Activated T-helper 2 cell treated with anti-CD3 and anti-CD28 coated beads, Interferon-gamma antibody, Interleukin-2, Interleukin-4, amounts not matched to agents 10 μg/mL and 5 μg/mL and 100 μg/mL, durations not matched to agents 14 hours and 24 hours and 36 hours (primary cell): ENCODE measurements at regions not wholly inside any gene's neighbourhood (a gene's known extent, or its start where the extent isn't known, plus 50 kb on each side); places are given as distances from the start of the nearest gene placed in this dataset.

Source experiments
- DNase-seq: peaks from one replicate; pipeline ENCODE4 v3.0.0; 2021; ENCODE audit warnings: low spot score
- H3K27ac Mint-ChIP-seq: one replicate; pipeline ENCODE4 v1.8.0; 2021; ENCODE audit warnings: mixed read lengths
- H3K27me3 Mint-ChIP-seq: one replicate; pipeline ENCODE4 v1.8.0; 2021; ENCODE audit warnings: low read depth, mixed read lengths
- H3K36me3 Mint-ChIP-seq: one replicate; pipeline ENCODE4 v1.8.0; 2021; ENCODE audit warnings: low read depth, mixed read lengths
- H3K4me1 Mint-ChIP-seq: one replicate; pipeline ENCODE4 v1.8.0; 2021; ENCODE audit warnings: low read depth, mixed read lengths
- H3K4me3 Mint-ChIP-seq: one replicate; pipeline ENCODE4 v1.8.0; 2021; ENCODE audit warnings: low read depth, mild to moderate bottlenecking, moderate library complexity, mixed read lengths
- H3K9me3 Mint-ChIP-seq: one replicate; pipeline ENCODE4 v1.8.0; 2021; ENCODE audit warnings: mixed read lengths
- intact Hi-C: fragments of 100-400 bp; cut with micrococcal nuclease; formaldehyde crosslinking; loops from one replicate; pipeline ENCODE4 v1.15.1; 2023

GRCh38 chr11:97361812-97362378 lies 972.1 kb downstream of the JRKL start:
- Mint-ChIP-seq H3K4me3 (no peak overlapping the region), H3K27ac (no peak overlapping the region)

DNA sequence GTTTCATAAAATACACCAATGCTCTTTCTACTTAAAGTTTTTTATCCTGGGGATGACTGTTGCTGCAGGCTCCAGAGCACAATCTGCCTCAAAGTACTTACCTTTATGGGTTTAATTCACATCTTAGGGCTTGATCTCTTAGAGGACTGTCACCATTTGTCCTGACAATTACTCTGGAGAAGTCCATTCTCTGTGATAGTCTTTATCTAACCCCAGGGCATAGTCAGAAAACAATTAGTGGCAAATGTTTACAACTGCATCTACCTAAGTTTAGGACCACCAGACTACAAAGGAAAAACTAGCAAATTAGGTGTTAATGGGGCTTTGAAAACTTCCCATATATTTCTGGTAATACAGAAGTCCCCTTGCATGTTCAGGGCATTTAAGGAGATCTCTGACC lies 973.5 kb downstream of the JRKL start:
- Mint-ChIP-seq H3K4me3 (no peak overlapping the region), H3K27ac (no peak overlapping the region), H3K4me1 (no peaks in the 10 kb centered on the region), H3K27me3 (no peaks in the 10 kb centered on the region), H3K9me3 (peaks cover 20% of the 10 kb centered on the region), H3K36me3 (no peaks in the 10 kb centered on the region)
- intact Hi-C loops = no loop called here
- no peak for DNase-seq

More at GRCh38 chr11:97361812-97362378, 972.1 kb downstream of the JRKL start:
- peaks cover 15% of the 10 kb centered on the region for H3K9me3 Mint-ChIP-seq
- no peaks in the 10 kb centered on the region for H3K27me3 Mint-ChIP-seq
- no peaks in the 10 kb centered on the region for H3K4me1 Mint-ChIP-seq
- intact Hi-C loops = no loop called here
- no peak for DNase-seq
- H3K36me3 Mint-ChIP-seq = no peaks in the 10 kb centered on the region

GRCh38 chr11:97364047-97364446 lies 974.2 kb downstream of the JRKL start:
- H3K4me3 Mint-ChIP-seq = no peak overlapping the region
- DNase-seq = no peak
- H3K27ac Mint-ChIP-seq = no peak overlapping the region
- H3K9me3 Mint-ChIP-seq = peaks cover 27% of the 10 kb centered on the region
- no peaks in the 10 kb centered on the region for H3K36me3 Mint-ChIP-seq
- intact Hi-C loops = no loop called here
- H3K4me1 Mint-ChIP-seq = no peaks in the 10 kb centered on the region
- H3K27me3 Mint-ChIP-seq = no peaks in the 10 kb centered on the region

DNA sequence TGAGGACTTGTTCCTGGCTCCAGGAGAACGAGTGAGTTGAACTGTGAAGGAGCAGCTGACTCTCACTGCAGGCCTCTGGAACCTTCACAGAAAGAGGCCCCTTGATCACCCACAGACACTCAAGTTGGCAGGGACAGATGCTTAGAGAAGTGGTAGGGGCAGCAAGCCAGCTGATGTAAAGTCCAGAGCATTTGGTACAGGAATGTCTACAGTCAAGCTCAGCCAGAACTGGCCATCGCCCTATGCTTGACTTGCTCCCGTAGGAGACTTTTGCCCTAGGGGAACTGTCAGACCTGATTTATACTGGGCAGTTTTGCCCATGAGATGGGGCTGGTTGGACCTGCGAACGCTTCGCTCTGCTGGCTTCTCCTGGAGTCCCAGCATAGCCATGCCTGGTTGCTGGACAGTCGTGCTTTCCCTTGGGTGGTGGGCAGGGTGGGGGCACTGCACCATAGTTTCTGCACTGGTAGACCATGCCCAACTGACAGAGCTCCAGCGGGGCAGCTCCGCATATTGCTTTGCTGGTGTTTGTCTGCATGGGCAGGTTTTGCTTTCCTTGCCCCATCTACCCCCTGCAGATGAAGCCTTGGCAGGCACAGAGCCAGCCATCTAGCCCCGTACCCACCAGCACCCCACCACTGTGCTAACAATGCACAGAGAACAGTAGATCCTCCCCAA lies 977.7 kb downstream of the JRKL start:
- intact Hi-C loops = no loop called here
- Mint-ChIP-seq H3K9me3 (peaks cover 28% of the 10 kb centered on the region), H3K4me1 (no peaks in the 10 kb centered on the region), H3K4me3 (no peak overlapping the region), H3K27ac (no peak overlapping the region), H3K27me3 (no peaks in the 10 kb centered on the region), H3K36me3 (no peaks in the 10 kb centered on the region)
- no peak for DNase-seq

DNA sequence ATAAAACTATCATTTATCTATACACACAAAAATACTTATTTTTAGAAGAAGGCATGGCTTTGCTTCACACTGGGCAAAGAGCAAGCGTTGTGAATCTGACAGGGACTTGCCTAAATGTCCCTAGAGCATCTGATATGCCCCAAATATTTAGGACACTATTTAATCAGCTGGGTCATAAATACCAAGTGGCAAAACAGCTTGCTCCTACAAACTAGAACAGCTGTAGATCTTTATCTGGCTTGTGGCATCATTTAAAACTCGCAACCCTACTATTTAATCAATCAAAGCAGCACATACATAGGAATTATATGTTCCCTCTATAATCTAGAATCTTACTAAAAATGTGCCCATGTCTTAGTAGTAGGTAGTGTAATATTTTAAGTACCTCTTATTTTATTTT lies 999.5 kb downstream of the JRKL start:
- no peaks in the 10 kb centered on the region for H3K27me3 Mint-ChIP-seq
- no peaks in the 10 kb centered on the region for H3K36me3 Mint-ChIP-seq
- no peak overlapping the region for H3K27ac Mint-ChIP-seq
- intact Hi-C loops = no loop called here
- no peaks in the 10 kb centered on the region for H3K4me1 Mint-ChIP-seq
- H3K9me3 Mint-ChIP-seq = peaks cover 18% of the 10 kb centered on the region
- no peak overlapping the region for H3K4me3 Mint-ChIP-seq
- no peak for DNase-seq

DNA sequence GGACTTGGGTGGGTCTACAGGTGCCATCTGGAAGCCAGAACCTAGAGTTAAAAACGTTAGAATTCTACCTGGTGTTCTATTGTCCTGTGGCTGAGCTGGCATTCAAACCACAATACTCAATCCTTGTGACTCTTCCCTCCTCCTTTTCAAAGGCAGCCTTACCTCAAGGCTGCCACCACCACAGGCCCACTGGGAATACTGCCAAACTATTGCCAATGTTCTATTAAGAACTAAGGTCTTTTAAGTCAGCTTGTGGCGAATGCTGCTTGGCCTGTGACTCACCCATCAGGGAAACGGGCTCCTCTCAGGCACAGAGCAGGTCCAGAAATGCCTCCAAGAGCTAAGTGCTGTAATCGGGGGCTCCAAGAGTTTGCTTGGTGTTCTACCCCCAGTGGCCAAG lies 1008.4 kb downstream of the JRKL start:
- H3K27me3 Mint-ChIP-seq = no peaks in the 10 kb centered on the region
- DNase-seq = no peak
- H3K4me3 Mint-ChIP-seq = no peak overlapping the region
- intact Hi-C loops = no loop called here
- H3K9me3 Mint-ChIP-seq = peaks cover 36% of the 10 kb centered on the region
- no peaks in the 10 kb centered on the region for H3K36me3 Mint-ChIP-seq
- no peaks in the 10 kb centered on the region for H3K4me1 Mint-ChIP-seq
- no peak overlapping the region for H3K27ac Mint-ChIP-seq

- Mint-ChIP-seq H3K36me3 (no peaks in the 10 kb centered on the region), H3K27ac (no peak overlapping the region), H3K9me3 (peaks cover 58% of the 10 kb centered on the region), H3K4me3 (no peak overlapping the region), H3K27me3 (no peaks in the 10 kb centered on the region), H3K4me1 (no peaks in the 10 kb centered on the region)
- no peak for DNase-seq
- intact Hi-C loops = no loop called here
Measured at GRCh38 chr11:97409141-97409540, 1019.3 kb downstream of the JRKL start.

DNA sequence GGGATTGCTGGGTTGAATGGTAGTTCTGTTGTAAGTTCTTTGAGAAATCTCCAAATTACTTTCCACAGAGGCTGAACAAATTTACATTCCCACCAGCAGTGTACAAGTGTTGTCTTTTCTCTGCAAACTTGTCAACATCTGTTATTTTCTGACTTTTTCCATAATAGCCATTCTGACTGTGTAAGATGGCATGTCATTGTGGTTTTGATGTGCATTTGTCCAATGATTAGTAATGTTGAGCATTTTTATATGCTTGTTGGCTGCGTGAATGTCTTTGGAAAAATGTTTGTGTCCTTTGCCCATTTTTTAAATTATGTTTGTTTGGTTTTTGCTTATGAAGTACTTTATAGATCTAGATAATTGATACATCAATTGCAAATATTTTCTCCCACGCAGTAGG lies 1025.0 kb downstream of the JRKL start:
- intact Hi-C loops = no loop called here
- DNase-seq = no peak
- Mint-ChIP-seq H3K27me3 (no peaks in the 10 kb centered on the region), H3K36me3 (no peaks in the 10 kb centered on the region), H3K27ac (no peak overlapping the region), H3K4me3 (no peak overlapping the region), H3K4me1 (no peaks in the 10 kb centered on the region), H3K9me3 (peaks cover 37% of the 10 kb centered on the region)

GRCh38 chr11:97419729-97420128 lies 1029.9 kb downstream of the JRKL start:
- Mint-ChIP-seq H3K4me1 (no peaks in the 10 kb centered on the region), H3K36me3 (no peaks in the 10 kb centered on the region), H3K4me3 (no peak overlapping the region), H3K9me3 (peaks cover 8% of the 10 kb centered on the region), H3K27ac (no peak overlapping the region), H3K27me3 (no peaks in the 10 kb centered on the region)
- intact Hi-C loops = no loop called here
- DNase-seq = no peak

DNA sequence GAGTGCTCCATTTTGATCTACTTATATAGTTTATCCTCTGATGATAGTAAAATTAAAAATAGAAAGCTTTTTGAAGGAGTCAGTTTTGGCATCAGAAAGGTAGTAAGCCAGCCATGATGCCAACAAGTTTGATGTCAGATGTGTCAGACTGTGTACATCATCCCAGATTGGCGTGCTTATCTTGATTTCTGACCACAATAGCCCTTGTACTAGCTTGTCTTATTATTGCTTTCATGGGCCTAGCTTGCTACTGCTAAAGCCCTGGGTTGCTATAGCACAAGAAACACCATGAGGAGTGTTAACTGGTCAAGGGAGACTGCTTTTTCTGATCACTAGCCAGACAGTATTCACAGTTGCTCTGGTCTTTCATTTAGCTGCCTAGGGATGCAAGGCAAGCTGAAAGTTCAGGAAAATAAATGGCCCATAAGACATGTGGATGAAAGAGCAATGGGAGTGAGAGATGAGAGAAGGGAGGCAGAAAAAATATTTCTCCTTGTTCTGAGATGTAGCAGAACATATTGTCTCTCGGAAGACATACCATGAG lies 1038.5 kb downstream of the JRKL start:
- DNase-seq = no peak
- intact Hi-C loops = no loop called here
- Mint-ChIP-seq H3K27ac (no peak overlapping the region), H3K4me1 (no peaks in the 10 kb centered on the region), H3K4me3 (no peak overlapping the region), H3K27me3 (no peaks in the 10 kb centered on the region), H3K36me3 (no peaks in the 10 kb centered on the region), H3K9me3 (peaks cover 9% of the 10 kb centered on the region)

DNA sequence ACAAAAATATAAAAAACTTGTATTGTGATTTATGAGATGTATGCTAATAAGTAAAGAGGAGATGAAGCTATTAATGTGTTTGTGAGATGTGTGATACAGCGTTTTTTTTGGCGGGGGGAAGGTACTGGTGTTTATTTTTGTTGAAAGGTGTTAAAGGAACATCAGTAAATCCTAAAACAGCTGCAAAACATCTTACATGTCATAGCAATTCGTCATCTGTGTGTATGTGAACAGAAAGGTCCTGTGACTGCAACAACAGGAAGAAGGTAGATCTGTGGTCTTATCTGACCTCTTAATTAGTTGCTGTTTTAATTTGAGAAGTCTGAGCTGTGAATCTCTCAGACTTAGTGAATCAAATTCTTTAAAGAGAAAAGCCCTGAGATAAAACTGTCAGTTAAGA lies 1041.1 kb downstream of the JRKL start:
- intact Hi-C loops = no loop called here
- peaks cover 9% of the 10 kb centered on the region for H3K9me3 Mint-ChIP-seq
- no peak for DNase-seq
- H3K27ac Mint-ChIP-seq = no peak overlapping the region
- H3K36me3 Mint-ChIP-seq = no peaks in the 10 kb centered on the region
- H3K27me3 Mint-ChIP-seq = no peaks in the 10 kb centered on the region
- H3K4me3 Mint-ChIP-seq = no peak overlapping the region
- no peaks in the 10 kb centered on the region for H3K4me1 Mint-ChIP-seq

GRCh38 chr11:97432926-97433325 lies 1043.1 kb downstream of the JRKL start:
- no peaks in the 10 kb centered on the region for H3K36me3 Mint-ChIP-seq

GRCh38 chr11:97445561-97445960 lies 1055.7 kb downstream of the JRKL start:
- Mint-ChIP-seq H3K27me3 (no peaks in the 10 kb centered on the region), H3K4me1 (no peaks in the 10 kb centered on the region)

More at GRCh38 chr11:97432926-97433325, 1043.1 kb downstream of the JRKL start:
- Mint-ChIP-seq H3K4me1 (no peaks in the 10 kb centered on the region), H3K9me3 (peaks cover 14% of the 10 kb centered on the region), H3K27ac (no peak overlapping the region), H3K27me3 (no peaks in the 10 kb centered on the region), H3K4me3 (no peak overlapping the region)
- intact Hi-C loops = no loop called here
- DNase-seq = no peak

More at GRCh38 chr11:97445561-97445960, 1055.7 kb downstream of the JRKL start:
- Mint-ChIP-seq H3K36me3 (no peaks in the 10 kb centered on the region), H3K4me3 (no peak overlapping the region), H3K27ac (no peak overlapping the region), H3K9me3 (peaks cover 23% of the 10 kb centered on the region)
- DNase-seq = no peak
- intact Hi-C loops = no loop called here
